Ascending aorta (tissue), 2 donors: ENCODE measurements at regions not wholly inside any gene's neighbourhood (a gene's known extent, or its start where the extent isn't known, plus 50 kb on each side); places are given as distances from the start of the nearest gene placed in this dataset.

Experiments used
- DNase-seq, 2 donors: peaks; one replicate each; pipeline ENCODE4 v3.0.0-alpha.2; 2019; ENCODE audit warnings: low spot score in 2 of 2
- H3K27ac ChIP-seq, 2 donors: fragments of 200-600 bp; sonication (generic); one replicate each; pipeline ENCODE4 v1.5.1; 2016 to 2017; ENCODE audit warnings: mild to moderate bottlenecking in 1 of 2
- H3K27me3 ChIP-seq: fragments of 200-600 bp; sonication (generic); one replicate; pipeline ENCODE4 v1.5.1; 2017
- H3K36me3 ChIP-seq, 2 donors: fragments of 200-600 bp; sonication (generic); one replicate each; pipeline ENCODE4 v1.5.1; 2016
- H3K4me1 ChIP-seq, 2 donors: fragments of 200-600 bp; sonication (generic); one replicate each; pipeline ENCODE4 v1.5.1; 2016 to 2017; ENCODE audit warnings: mild to moderate bottlenecking in 1 of 2
- H3K4me3 ChIP-seq, 2 donors: fragments of 200-600 bp; sonication (generic); one replicate each; pipeline ENCODE4 v1.5.1; 2016 to 2017; ENCODE audit warnings: mild to moderate bottlenecking in 1 of 2
- H3K9me3 ChIP-seq, 2 donors: fragments of 200-600 bp; sonication (generic); one replicate each; pipeline ENCODE4 v1.5.1; 2016
- intact Hi-C: fragments of 100-400 bp; cut with DNase I; formaldehyde crosslinking; loops from one replicate; pipeline ENCODE4 v1.15.1; 2023
- TF ChIP-seq, protein P1 (sequence below), 3 experiments: fragments of 200-600 bp in 2 of 3; fragments of 450-650 bp in 1 of 3; sonication (generic) in 2 of 3; IDR thresholded peaks; one replicate each; pipeline ENCODE4 v1.5.1; 2016 to 2019; ENCODE audit warnings: antibody characterized with exemption in 3 of 3, mild to moderate bottlenecking in 1 of 3, moderate library complexity in 1 of 3

DNA sequence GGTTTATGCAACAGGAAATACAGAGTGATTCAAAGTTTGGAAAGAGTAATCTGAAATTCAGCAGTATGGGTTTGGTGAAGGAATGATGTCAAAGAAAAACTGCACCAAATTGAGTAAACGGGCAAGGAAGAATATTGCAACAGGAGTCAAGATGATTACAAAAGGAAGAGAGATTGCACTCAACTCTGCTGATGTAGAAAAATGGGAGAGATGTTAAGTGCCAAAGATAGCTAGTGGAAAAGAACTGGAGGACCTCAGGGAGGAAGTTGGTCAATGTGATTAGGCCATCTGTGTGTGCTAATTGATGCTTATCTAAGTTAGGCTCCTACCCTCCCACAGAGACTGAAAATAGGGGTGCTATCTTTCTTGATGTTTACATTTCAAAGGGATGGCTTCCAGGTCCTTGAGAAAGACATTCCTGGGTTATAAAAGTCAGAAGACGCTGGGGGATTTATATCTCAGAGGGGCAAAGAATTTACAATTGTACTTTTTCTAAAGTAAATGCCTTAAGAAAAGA is 167.4 kb upstream of the FAM47A start:
- intact Hi-C loops = no loop called here
- no peaks in the 10 kb centered on the region for H3K9me3 ChIP-seq
- H3K36me3 ChIP-seq = no peaks in the 10 kb centered on the region
- TF ChIP-seq, protein P1, sequence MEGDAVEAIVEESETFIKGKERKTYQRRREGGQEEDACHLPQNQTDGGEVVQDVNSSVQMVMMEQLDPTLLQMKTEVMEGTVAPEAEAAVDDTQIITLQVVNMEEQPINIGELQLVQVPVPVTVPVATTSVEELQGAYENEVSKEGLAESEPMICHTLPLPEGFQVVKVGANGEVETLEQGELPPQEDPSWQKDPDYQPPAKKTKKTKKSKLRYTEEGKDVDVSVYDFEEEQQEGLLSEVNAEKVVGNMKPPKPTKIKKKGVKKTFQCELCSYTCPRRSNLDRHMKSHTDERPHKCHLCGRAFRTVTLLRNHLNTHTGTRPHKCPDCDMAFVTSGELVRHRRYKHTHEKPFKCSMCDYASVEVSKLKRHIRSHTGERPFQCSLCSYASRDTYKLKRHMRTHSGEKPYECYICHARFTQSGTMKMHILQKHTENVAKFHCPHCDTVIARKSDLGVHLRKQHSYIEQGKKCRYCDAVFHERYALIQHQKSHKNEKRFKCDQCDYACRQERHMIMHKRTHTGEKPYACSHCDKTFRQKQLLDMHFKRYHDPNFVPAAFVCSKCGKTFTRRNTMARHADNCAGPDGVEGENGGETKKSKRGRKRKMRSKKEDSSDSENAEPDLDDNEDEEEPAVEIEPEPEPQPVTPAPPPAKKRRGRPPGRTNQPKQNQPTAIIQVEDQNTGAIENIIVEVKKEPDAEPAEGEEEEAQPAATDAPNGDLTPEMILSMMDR (IDR thresholded peaks at IDR 0.05) = no peak
- H3K4me3 ChIP-seq = no peak overlapping the region
- no peaks in the 10 kb centered on the region for H3K4me1 ChIP-seq
- no peaks in the 10 kb centered on the region for H3K27me3 ChIP-seq
- H3K27ac ChIP-seq = no peak overlapping the region
- no peak for DNase-seq

DNA sequence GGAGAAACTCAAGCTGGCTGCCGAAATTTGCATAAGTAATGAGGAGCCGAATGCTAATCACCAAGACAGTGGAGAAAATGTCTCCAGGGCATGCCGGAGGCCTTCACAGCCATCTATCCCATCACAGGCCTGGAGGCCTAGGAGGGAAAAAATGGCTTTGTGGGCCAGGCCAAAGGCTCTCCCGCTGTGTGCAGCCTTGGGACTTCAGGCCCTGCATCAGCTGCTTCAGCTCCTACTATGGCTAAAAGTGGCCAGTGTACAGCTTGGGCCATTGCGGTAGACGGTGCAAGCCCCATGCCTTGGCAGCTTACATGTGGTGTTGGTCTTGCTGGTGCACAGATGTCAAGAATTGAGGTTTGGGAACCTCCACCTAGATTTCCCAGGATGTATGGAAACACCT is 162.6 kb upstream of the FAM47A start:
- DNase-seq = no peak
- Histone ChIP-seq H3K27me3 (no peaks in the 10 kb centered on the region), H3K9me3 (no peaks in the 10 kb centered on the region), H3K4me3 (no peak overlapping the region), H3K36me3 (no peaks in the 10 kb centered on the region), H3K27ac (no peak overlapping the region), H3K4me1 (no peaks in the 10 kb centered on the region)
- TF ChIP-seq, protein P1 (IDR thresholded peaks at IDR 0.05) = no peak
- intact Hi-C loops = no loop called here

DNA sequence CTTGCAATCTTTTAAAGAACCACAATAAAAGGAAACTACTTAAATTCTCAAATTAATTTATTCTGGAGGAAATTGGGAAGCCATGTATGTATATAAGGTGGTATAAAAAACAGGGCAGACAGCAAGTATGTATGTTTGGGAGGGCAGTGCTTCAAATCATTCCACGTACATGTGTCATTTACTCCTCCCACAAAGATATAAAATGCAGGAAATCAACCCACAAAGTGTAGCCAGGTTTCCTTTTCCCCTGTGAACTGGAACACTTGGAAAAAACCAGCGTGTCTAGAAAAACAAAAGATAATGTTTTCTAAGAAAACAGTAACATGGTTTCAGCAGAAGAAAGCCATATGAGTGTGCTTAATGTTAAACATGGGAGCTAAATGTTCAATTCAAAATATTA is 156.7 kb upstream of the FAM47A start:
- no peak for DNase-seq
- TF ChIP-seq, protein P1 (IDR thresholded peaks at IDR 0.05) = no peak
- no peaks in the 10 kb centered on the region for H3K36me3 ChIP-seq
- no peak overlapping the region for H3K27ac ChIP-seq
- no peaks in the 10 kb centered on the region for H3K9me3 ChIP-seq
- no peak overlapping the region for H3K4me3 ChIP-seq
- H3K27me3 ChIP-seq = no peaks in the 10 kb centered on the region
- intact Hi-C loops = no loop called here
- no peaks in the 10 kb centered on the region for H3K4me1 ChIP-seq

DNA sequence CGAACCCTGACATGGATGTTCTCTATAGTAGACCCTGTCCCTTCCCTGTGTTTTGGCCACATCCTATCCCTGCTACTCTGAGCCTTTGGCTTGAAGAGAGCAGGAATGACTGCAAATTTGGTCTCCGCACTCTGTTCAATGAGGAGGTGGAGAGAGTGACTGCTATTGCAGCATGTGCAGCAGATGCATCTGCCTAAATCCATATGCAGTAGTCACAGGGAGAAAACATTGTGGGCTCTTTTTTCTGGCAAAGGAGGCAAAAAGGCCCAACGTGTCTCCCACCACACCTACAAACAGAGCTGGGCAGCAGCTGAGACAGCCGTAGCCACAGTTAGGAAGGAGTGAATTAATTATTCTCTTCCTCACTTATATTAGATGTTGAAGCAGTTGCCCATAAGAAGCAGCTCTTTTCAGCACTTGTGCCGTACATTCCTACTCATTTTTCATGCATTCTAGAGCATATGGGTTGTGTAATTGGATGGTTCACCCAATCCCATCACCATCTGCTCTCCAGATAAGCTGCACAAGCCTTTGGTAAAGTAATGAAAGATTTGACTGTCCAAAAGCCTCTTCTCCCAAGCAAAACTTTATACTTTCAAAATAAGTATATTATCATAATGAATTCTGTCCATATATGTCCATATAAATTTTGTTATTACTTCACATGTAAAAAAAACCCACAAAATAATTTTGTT is 147.9 kb upstream of the FAM47A start:
- Histone ChIP-seq H3K4me3 (no peak overlapping the region), H3K27ac (no peak overlapping the region), H3K36me3 (no peaks in the 10 kb centered on the region), H3K4me1 (no peaks in the 10 kb centered on the region), H3K9me3 (no peaks in the 10 kb centered on the region), H3K27me3 (no peaks in the 10 kb centered on the region)
- TF ChIP-seq, protein P1 (IDR thresholded peaks at IDR 0.05) = no peak
- DNase-seq = no peak
- intact Hi-C loops = no loop called here

DNA sequence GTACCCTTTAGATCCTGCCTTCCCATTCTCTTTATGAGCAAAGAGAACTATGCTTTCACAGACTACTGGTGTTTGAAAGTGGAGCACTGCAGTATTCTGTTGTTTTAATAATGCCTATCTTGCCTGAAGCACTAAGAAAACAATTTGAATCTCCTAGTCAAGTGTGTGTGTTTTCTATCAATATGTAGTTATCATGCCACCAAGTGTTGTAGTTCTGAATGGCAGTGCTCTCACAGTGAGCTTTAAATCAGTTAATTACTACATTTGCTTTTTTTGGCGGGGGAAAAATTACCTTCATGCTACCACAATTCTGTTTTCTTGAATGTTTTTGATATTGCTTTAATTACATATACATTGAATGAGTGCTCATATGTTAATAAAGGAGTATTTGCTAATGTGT is 143.6 kb upstream of the FAM47A start:
- Histone ChIP-seq H3K27ac (no peak overlapping the region), H3K4me1 (no peaks in the 10 kb centered on the region), H3K27me3 (no peaks in the 10 kb centered on the region), H3K4me3 (no peak overlapping the region), H3K36me3 (no peaks in the 10 kb centered on the region), H3K9me3 (no peaks in the 10 kb centered on the region)
- no peak for DNase-seq
- TF ChIP-seq, protein P1 (IDR thresholded peaks at IDR 0.05) = no peak
- intact Hi-C loops = no loop called here
